ENCODE measurements at regions not wholly inside any gene's neighbourhood (a gene's known extent, or its start where the extent isn't known, plus 50 kb on each side); places are given as distances from the start of the nearest gene placed in this dataset.

DNA sequence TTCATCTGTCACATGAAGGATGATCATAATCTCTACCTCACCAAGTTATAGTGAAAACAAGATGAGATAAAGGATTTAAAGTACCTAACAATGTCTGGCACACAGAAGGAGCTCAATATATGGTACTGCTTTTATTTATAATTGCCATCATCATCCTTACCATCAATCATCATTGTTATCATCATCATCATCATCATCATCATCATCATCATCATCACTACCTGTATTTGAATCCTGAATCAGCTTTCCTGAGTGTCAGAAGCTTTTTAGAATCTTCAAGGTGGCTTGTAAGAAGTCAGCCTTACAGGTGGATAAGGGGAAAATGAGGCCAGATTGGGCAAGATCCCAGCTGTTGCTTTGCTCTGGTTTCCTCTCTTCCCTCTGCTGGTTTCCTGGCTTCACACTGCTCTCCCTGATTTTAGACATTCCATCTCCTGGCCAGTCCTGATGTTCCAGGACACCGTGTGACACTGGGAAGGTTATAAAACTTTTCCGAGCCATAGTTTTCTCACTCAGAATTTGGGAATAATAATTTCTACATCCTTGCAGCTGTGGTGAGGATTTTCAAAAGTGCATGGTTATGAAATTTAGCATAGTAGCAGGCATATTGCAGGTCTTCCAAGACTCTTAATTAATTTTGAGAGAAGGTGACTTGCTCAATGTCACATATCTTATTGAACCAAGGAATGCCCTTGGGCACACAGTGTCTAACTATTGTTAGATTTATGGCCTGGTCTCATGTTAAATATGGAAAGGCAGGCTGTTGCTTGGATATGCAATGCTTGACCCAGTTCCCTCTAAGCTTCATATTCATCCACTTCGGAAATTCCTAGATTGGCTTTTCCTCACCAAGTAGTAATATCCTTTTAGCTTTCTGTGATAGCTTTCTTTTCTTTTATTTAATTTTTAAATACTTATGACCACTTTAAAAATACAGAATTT is 160.7 kb downstream of the TMEM38B start:
- H3K9ac ChIP-seq (ENCODE audit: insufficient read length, low read depth): no peak overlapping the region
- DNase-seq (ENCODE audit: low read depth, low spot score): no peak
- H3K27me3 ChIP-seq (ENCODE audit: insufficient read depth, insufficient read length): no peaks in the 10 kb centered on the region
- no peaks in the 10 kb centered on the region for H3K9me3 ChIP-seq (ENCODE audit: insufficient read depth, low read length)
- H3K36me3 ChIP-seq (ENCODE audit: insufficient read depth, insufficient read length, low read length): no peaks in the 10 kb centered on the region
- no peak overlapping the region for H3K4me3 ChIP-seq (ENCODE audit: insufficient read length, low read depth)
- no peaks in the 10 kb centered on the region for H3K4me1 ChIP-seq (ENCODE audit: insufficient read depth, insufficient read length)
- TF ChIP-seq YY1 (IDR thresholded peaks at IDR 0.05; ENCODE audit: insufficient read depth, insufficient read length) (no peak), SUZ12 (IDR thresholded peaks at IDR 0.05; ENCODE audit: extremely low read depth, insufficient read depth, insufficient read length) (no peak), ZNF274 (IDR thresholded peaks at IDR 0.05; ENCODE audit: low read depth, low read length) (no peak)

DNA sequence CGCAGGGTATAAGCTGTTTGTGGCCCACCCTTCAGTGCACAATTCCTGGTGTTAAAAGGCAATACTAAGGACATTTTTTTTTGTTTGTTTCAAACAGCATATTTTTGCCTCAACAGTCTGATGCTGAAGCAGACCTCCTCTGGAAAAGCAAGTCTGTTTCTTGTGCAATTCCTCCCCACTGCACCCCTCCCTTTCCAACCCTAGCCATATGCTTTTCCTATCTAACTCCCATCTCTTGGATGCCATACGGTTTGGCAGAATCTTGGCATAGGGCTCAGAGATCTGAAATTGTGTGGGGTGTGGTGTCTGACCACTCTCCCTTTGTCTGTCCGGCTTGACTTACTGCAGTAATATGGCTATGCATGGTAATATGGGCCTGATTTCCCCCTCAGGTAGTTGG is 161.6 kb downstream of the TMEM38B start:
- H3K4me3 ChIP-seq (ENCODE audit: insufficient read length, low read depth): no peak overlapping the region
- H3K9ac ChIP-seq (ENCODE audit: insufficient read length, low read depth): no peak overlapping the region
- no peaks in the 10 kb centered on the region for H3K9me3 ChIP-seq (ENCODE audit: insufficient read depth, low read length)
- no peak for TF ChIP-seq YY1 (IDR thresholded peaks at IDR 0.05; ENCODE audit: insufficient read depth, insufficient read length)
- TF ChIP-seq ZNF274 (IDR thresholded peaks at IDR 0.05; ENCODE audit: low read depth, low read length): no peak
- TF ChIP-seq SUZ12 (IDR thresholded peaks at IDR 0.05; ENCODE audit: extremely low read depth, insufficient read depth, insufficient read length): no peak
- DNase-seq (ENCODE audit: low read depth, low spot score): no peak
- no peaks in the 10 kb centered on the region for H3K36me3 ChIP-seq (ENCODE audit: insufficient read depth, insufficient read length, low read length)
- no peaks in the 10 kb centered on the region for H3K4me1 ChIP-seq (ENCODE audit: insufficient read depth, insufficient read length)
- H3K27me3 ChIP-seq (ENCODE audit: insufficient read depth, insufficient read length): no peaks in the 10 kb centered on the region

DNA sequence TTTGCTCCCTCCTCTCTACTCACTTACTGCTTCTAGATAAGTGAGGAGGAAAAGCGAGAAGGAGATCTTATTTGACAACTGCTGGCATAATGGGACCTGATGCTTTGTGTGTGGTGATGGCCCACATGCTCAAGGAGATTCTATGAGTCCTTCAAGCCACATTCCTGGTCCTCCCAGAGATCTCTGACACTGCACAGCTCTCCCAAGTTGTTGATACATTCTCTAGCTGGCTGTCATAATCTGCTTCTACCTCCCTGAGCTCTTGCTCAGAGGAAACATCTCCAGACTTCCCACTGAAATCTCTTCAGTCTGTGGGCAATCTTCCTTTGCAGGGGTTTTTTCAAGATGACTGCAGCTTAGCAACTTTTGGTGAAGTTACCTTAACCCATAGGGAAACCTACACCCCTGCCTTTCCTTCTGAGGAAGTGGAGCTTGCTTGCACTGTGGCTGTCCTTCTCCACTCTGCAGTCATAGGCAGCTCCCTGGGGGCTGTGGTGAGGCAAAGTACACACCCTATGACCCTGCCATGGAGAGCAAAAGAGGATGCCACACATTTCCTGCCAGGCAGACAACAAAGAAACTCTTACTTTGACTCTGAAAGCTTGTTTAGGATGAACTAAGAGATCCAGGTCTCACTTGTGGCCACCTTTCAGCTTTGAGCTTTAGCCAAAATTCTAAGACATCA is 163.8 kb downstream of the TMEM38B start:
- Histone ChIP-seq H3K9me3 (ENCODE audit: insufficient read depth, low read length) (no peaks in the 10 kb centered on the region), H3K36me3 (ENCODE audit: insufficient read depth, insufficient read length, low read length) (no peaks in the 10 kb centered on the region), H3K4me1 (ENCODE audit: insufficient read depth, insufficient read length) (no peaks in the 10 kb centered on the region), H3K4me3 (ENCODE audit: insufficient read length, low read depth) (no peak overlapping the region), H3K9ac (ENCODE audit: insufficient read length, low read depth) (no peak overlapping the region), H3K27me3 (ENCODE audit: insufficient read depth, insufficient read length) (no peaks in the 10 kb centered on the region)
- TF ChIP-seq YY1 (IDR thresholded peaks at IDR 0.05; ENCODE audit: insufficient read depth, insufficient read length) (no peak), SUZ12 (IDR thresholded peaks at IDR 0.05; ENCODE audit: extremely low read depth, insufficient read depth, insufficient read length) (no peak), ZNF274 (IDR thresholded peaks at IDR 0.05; ENCODE audit: low read depth, low read length) (no peak)
- no peak for DNase-seq (ENCODE audit: low read depth, low spot score)

DNA sequence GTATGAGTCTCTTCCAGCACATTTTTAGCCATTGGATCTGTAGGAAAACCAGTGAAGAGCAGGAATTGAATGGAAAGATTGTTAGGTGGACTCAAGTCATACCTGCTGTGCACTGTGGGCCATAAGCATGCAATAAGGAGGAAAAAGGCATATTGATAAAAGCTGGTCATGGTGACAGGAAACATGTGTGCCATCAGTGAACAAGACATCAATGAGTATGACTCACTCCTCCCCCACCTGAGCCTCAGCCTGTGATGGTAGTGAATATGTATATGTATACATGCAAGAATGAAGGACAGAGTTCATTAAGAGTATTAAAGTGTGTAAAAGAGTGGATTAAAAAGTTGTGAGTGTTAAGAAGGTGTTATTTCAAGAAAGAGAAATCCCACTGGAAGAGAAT is 164.5 kb downstream of the TMEM38B start:
- H3K9ac ChIP-seq (ENCODE audit: insufficient read length, low read depth): no peak overlapping the region
- H3K36me3 ChIP-seq (ENCODE audit: insufficient read depth, insufficient read length, low read length): no peaks in the 10 kb centered on the region
- DNase-seq (ENCODE audit: low read depth, low spot score): no peak
- H3K9me3 ChIP-seq (ENCODE audit: insufficient read depth, low read length): no peaks in the 10 kb centered on the region
- H3K4me1 ChIP-seq (ENCODE audit: insufficient read depth, insufficient read length): no peaks in the 10 kb centered on the region
- no peak overlapping the region for H3K4me3 ChIP-seq (ENCODE audit: insufficient read length, low read depth)
- TF ChIP-seq YY1 (IDR thresholded peaks at IDR 0.05; ENCODE audit: insufficient read depth, insufficient read length) (no peak), SUZ12 (IDR thresholded peaks at IDR 0.05; ENCODE audit: extremely low read depth, insufficient read depth, insufficient read length) (no peak), ZNF274 (IDR thresholded peaks at IDR 0.05; ENCODE audit: low read depth, low read length) (no peak)
- H3K27me3 ChIP-seq (ENCODE audit: insufficient read depth, insufficient read length): no peaks in the 10 kb centered on the region

DNA sequence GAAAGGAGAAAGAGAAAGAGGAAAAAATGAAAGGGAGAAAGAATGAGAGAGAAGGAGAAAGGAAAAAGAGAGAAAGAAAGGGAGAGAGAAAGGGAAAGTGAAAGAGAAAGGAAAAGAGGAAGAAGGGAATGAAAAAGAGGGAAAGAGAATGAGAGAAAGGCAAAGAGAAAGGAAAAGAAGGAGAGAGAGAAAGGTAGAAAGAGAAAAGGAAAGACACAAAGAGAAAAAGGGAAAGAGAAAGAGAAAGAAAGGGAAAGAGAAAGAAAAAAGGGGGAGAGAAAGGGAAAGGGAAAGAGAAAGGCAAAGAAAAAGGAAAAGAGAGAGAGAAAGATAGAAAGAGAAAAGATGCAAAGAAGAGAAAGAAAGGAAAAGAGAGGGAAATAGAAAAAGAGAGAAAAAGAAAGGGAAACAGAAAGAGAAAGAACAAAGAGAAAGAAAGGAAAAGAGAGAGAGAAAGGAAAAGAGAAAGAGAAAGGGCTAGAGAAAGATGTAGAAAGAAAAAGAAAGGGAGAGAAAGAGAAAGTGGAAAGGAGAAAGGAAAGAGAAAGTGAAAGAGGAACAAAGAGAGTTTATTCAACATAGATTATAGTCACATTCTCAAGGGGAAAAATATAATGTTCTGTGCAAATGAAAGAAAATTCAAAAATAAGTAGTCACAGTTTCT is 165.2 kb downstream of the TMEM38B start:
- no peaks in the 10 kb centered on the region for H3K36me3 ChIP-seq (ENCODE audit: insufficient read depth, insufficient read length, low read length)
- H3K27me3 ChIP-seq (ENCODE audit: insufficient read depth, insufficient read length): no peaks in the 10 kb centered on the region
- no peaks in the 10 kb centered on the region for H3K9me3 ChIP-seq (ENCODE audit: insufficient read depth, low read length)
- H3K4me3 ChIP-seq (ENCODE audit: insufficient read length, low read depth): no peak overlapping the region
- no peak for DNase-seq (ENCODE audit: low read depth, low spot score)
- no peak overlapping the region for H3K9ac ChIP-seq (ENCODE audit: insufficient read length, low read depth)
- no peak for TF ChIP-seq YY1 (IDR thresholded peaks at IDR 0.05; ENCODE audit: insufficient read depth, insufficient read length)
- no peak for TF ChIP-seq SUZ12 (IDR thresholded peaks at IDR 0.05; ENCODE audit: extremely low read depth, insufficient read depth, insufficient read length)
- H3K4me1 ChIP-seq (ENCODE audit: insufficient read depth, insufficient read length): no peaks in the 10 kb centered on the region

DNA sequence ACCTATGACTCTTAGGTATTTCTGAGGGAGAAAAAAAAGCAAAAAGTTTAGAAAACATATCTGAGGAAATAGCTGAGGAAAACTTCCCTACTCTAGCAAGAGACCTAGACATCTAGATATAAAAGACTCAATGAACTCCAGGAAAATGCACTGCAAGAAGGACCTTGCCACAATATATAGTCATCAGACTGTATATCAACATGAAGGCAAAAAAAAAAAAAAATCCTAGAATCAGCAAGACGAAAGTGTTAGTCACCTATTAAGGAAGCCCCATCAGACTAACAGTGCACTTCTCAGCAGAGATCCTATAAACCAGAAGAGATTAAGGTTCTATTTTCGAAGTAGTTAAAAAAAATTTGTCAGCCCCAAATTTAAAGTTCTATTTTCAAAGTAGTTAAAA is 166.2 kb downstream of the TMEM38B start:
- Histone ChIP-seq H3K9me3 (ENCODE audit: insufficient read depth, low read length) (no peaks in the 10 kb centered on the region), H3K9ac (ENCODE audit: insufficient read length, low read depth) (no peak overlapping the region), H3K36me3 (ENCODE audit: insufficient read depth, insufficient read length, low read length) (no peaks in the 10 kb centered on the region), H3K27me3 (ENCODE audit: insufficient read depth, insufficient read length) (no peaks in the 10 kb centered on the region), H3K4me3 (ENCODE audit: insufficient read length, low read depth) (no peak overlapping the region), H3K4me1 (ENCODE audit: insufficient read depth, insufficient read length) (no peaks in the 10 kb centered on the region)
- DNase-seq (ENCODE audit: low read depth, low spot score): no peak
- no peak for TF ChIP-seq SUZ12 (IDR thresholded peaks at IDR 0.05; ENCODE audit: extremely low read depth, insufficient read depth, insufficient read length)
- TF ChIP-seq ZNF274 (IDR thresholded peaks at IDR 0.05; ENCODE audit: low read depth, low read length): no peak
- TF ChIP-seq YY1 (IDR thresholded peaks at IDR 0.05; ENCODE audit: insufficient read depth, insufficient read length): no peak

DNA sequence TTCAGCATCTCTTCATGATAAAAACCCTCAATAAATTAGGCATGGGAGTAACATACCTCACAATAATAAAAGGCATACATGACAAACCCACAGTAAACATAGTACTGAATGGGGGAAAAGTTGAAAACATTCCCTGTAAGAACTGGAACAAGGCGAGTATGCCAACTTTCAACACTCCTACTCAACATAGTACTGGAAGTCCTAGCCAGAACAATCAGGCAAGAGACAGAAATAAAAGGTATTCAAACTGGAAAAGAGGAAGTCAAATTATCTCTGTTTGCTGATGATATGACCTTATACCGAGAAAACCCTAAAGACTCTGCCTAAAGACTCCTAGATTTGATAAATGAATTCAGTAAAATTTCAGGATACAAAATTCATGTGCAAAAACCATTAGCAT is 167.6 kb downstream of the TMEM38B start:
- DNase-seq (ENCODE audit: low read depth, low spot score): no peak
- H3K9ac ChIP-seq (ENCODE audit: insufficient read length, low read depth): no peak overlapping the region
- H3K4me1 ChIP-seq (ENCODE audit: insufficient read depth, insufficient read length): no peaks in the 10 kb centered on the region
- no peaks in the 10 kb centered on the region for H3K36me3 ChIP-seq (ENCODE audit: insufficient read depth, insufficient read length, low read length)
- no peak for TF ChIP-seq YY1 (IDR thresholded peaks at IDR 0.05; ENCODE audit: insufficient read depth, insufficient read length)
- no peak for TF ChIP-seq ZNF274 (IDR thresholded peaks at IDR 0.05; ENCODE audit: low read depth, low read length)
- TF ChIP-seq SUZ12 (IDR thresholded peaks at IDR 0.05; ENCODE audit: extremely low read depth, insufficient read depth, insufficient read length): no peak
- no peak overlapping the region for H3K4me3 ChIP-seq (ENCODE audit: insufficient read length, low read depth)
- H3K9me3 ChIP-seq (ENCODE audit: insufficient read depth, low read length): no peaks in the 10 kb centered on the region
- no peaks in the 10 kb centered on the region for H3K27me3 ChIP-seq (ENCODE audit: insufficient read depth, insufficient read length)
